ENCODE measurements at regions not wholly inside any gene's neighbourhood (a gene's known extent, or its start where the extent isn't known, plus 50 kb on each side); places are given as distances from the start of the nearest gene placed in this dataset.

DNA sequence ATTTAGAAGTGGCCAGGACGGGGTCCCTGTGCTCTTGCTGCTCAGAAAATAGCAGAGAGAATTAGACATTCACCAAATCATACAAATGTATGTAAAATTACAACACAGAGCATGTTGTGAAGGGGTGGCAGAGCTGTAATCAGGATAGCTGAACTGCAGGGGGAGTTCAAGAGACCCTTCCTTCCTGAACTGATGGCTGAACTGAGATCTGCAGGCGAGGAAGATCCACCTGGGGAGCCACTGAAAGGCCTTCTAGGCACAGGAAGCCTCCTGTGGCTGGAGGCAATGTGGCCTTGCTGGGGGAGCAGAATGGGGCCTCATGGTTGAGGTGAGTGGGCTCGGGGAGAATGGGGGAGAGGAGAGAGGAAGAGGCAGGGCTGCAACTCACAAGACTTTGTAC lies 216.5 kb downstream of the PRDM2 start:
- no peak overlapping the region for H3K4me3 ChIP-seq (replicated peaks; ENCODE audit: low read depth, low read length)
- TF ChIP-seq, protein P1, sequence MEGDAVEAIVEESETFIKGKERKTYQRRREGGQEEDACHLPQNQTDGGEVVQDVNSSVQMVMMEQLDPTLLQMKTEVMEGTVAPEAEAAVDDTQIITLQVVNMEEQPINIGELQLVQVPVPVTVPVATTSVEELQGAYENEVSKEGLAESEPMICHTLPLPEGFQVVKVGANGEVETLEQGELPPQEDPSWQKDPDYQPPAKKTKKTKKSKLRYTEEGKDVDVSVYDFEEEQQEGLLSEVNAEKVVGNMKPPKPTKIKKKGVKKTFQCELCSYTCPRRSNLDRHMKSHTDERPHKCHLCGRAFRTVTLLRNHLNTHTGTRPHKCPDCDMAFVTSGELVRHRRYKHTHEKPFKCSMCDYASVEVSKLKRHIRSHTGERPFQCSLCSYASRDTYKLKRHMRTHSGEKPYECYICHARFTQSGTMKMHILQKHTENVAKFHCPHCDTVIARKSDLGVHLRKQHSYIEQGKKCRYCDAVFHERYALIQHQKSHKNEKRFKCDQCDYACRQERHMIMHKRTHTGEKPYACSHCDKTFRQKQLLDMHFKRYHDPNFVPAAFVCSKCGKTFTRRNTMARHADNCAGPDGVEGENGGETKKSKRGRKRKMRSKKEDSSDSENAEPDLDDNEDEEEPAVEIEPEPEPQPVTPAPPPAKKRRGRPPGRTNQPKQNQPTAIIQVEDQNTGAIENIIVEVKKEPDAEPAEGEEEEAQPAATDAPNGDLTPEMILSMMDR (IDR thresholded peaks at IDR 0.05; ENCODE audit: low read depth, low read length, missing control alignments), result no peak
- DNase-seq (ENCODE audit: extremely low read depth, low read depth), result no peak

DNA sequence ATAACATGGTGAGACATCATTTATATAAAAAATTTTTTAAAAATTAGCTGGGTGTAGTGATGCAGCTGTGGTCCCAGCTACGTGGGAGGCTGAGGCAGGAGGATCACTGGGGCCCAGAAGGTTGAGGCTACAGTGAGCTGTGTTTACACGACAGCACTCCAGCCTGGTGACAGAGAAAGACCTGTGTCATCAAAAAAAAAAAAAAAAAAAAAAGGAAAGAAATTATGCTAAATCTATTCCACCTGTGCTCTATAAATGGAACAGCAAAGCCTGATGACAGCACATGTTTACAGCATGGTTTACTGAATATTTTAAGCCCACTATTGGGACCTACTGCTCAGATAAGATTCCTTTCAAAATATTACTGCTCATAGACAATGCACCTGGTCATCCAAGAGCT lies 217.6 kb downstream of the PRDM2 start:
- DNase-seq (ENCODE audit: extremely low read depth, low read depth), result no peak
- H3K4me3 ChIP-seq (replicated peaks; ENCODE audit: low read depth, low read length), result no peak overlapping the region
- TF ChIP-seq, protein P1 (IDR thresholded peaks at IDR 0.05; ENCODE audit: low read depth, low read length, missing control alignments), result no peak

DNA sequence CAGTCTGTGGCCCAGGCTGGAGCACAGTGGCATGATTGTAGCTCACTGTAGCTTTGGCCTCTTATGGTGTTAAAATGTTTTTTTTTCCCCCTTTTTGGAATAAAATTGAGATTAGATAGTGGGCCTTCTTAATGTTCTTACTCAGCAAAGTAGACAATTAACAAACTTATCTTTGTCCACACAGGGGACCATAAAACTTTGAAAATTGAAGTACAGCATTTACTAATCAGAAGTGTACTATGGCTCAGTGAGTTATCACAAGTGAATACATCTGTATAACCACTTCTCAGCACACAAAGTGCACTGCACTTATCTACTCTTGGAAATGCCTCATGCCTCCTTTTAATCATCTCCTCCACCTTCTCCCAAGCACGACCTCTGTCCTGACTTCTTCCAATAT lies 218.9 kb downstream of the PRDM2 start:
- DNase-seq (ENCODE audit: extremely low read depth, low read depth), result no peak
- no peak overlapping the region for H3K4me3 ChIP-seq (replicated peaks; ENCODE audit: low read depth, low read length)
- TF ChIP-seq, protein P1 (IDR thresholded peaks at IDR 0.05; ENCODE audit: low read depth, low read length, missing control alignments), result no peak

DNA sequence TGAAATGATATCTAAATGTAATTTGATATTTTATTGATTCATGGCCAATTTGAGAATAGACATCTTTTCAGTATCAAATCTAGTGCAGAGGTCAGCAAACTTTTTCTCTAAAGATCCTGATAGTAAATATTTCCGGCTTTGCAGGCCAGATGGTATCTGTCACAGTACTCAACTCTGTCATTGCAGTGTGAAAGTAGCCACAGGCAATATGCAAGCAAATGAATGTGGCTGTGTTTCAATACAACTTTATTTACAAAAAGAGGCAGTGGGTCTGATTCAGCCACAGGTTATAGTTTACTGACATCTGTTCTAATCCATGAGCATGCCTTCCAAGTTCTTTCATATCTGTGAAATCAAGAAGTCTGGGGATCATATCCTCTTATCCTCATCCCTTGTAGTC lies 221.2 kb downstream of the PRDM2 start:
- DNase-seq (ENCODE audit: extremely low read depth, low read depth), result no peak
- no peak overlapping the region for H3K4me3 ChIP-seq (replicated peaks; ENCODE audit: low read depth, low read length)
- TF ChIP-seq, protein P1 (IDR thresholded peaks at IDR 0.05; ENCODE audit: low read depth, low read length, missing control alignments), result no peak

DNA sequence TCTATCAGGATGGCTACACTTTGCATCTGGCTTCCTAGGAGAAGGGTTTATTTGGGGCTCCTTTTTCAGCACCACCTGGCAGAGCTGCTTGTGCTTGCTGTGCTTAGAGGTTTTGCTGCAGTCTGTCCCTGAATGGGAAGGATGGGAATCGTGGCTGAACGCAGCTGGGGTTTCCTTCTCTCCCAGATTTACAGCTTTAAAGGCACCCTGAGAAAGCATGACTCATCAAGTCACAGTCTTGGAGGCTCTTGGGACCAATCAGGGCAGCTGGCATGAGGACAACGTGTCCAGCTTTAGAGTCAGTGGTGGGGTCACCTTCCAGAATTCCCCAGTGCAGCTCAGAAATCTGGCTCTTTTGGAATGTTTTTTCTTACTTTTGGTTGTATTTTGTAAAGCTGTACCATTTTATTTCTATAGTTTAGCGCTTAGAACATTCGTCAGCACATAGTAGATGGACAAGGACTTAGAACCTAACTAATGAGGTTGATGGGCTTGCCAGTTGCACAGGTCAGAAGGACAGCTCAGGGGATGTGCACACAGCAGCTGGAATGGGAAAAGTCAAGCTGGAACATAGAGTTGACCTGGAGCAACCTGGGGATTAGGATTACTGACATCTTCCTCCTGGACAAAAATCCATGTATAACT lies 222.6 kb downstream of the PRDM2 start:
- no peak overlapping the region for H3K4me3 ChIP-seq (replicated peaks; ENCODE audit: low read depth, low read length)
- DNase-seq (ENCODE audit: extremely low read depth, low read depth), result no peak
- TF ChIP-seq, protein P1 (IDR thresholded peaks at IDR 0.05; ENCODE audit: low read depth, low read length, missing control alignments), result no peak

DNA sequence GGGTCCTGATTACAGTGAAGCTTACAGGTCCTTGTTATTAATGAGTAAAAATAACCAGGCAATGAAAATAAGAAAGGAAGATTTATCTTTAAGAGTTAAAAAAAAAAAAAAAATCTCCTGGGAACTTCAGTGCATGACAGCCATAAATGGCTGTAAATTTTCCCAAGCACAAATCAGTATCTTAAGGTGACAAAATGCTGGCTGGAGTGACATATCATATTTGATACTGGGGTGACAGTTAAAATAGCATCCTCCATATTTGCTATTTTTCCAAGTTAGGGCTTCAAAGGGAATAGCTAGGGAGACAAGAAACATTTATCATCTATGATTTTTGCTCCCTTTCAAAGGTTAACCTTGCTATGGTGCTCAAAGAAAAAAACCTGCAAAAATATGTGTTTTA lies 226.6 kb downstream of the PRDM2 start:
- DNase-seq (ENCODE audit: extremely low read depth, low read depth), result no peak
- no peak overlapping the region for H3K4me3 ChIP-seq (replicated peaks; ENCODE audit: low read depth, low read length)
- TF ChIP-seq, protein P1 (IDR thresholded peaks at IDR 0.05; ENCODE audit: low read depth, low read length, missing control alignments), result no peak

DNA sequence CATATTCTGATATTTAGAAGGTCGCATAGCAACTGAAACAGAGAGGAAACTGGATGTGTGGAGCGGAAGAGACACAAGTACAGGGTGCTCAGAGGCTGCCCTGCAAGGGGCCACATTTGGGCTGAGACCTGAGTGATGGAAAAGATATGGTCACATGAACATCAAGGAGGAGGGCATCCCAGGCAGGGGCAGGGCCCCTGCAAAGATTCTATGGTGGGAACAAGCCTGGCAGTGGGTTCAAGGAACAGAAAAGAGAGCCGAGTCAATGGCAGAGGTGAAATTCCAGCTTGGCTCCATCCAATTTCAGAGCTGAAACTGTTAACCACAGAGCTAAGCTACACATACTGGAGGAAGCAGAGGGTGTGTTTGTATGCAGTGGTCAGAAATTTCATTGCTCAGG lies 227.7 kb downstream of the PRDM2 start:
- H3K4me3 ChIP-seq (replicated peaks; ENCODE audit: low read depth, low read length), result no peak overlapping the region
- no peak for DNase-seq (ENCODE audit: extremely low read depth, low read depth)
- TF ChIP-seq, protein P1 (IDR thresholded peaks at IDR 0.05; ENCODE audit: low read depth, low read length, missing control alignments), result no peak
